Mesendoderm (in vitro differentiated cells): ENCODE measurements at regions not wholly inside any gene's neighbourhood (a gene's known extent, or its start where the extent isn't known, plus 50 kb on each side); places are given as distances from the start of the nearest gene placed in this dataset.

Source experiments
- DNase-seq: peaks from one replicate; pipeline ENCODE4 v3.0.0; 2013
- H2AK5ac ChIP-seq: 2 replicates; pipeline ENCODE4 v1.6.1; 2013; ENCODE audit warnings: low read length, inconsistent platforms
- H2BK120ac ChIP-seq: 2 replicates; pipeline ENCODE4 v1.6.1; 2013; ENCODE audit warnings: low read depth, mild to moderate bottlenecking, low read length, moderate library complexity, mixed read lengths
- H2BK15ac ChIP-seq: replicated peaks from 2 replicates; pipeline ENCODE4 v1.6.1; 2013; ENCODE audit warnings: low read depth, mild to moderate bottlenecking, moderate library complexity
- H2BK5ac ChIP-seq: 2 replicates; pipeline ENCODE4 v1.6.1; 2013; ENCODE audit warnings: low read length, inconsistent platforms
- H3K18ac ChIP-seq: 2 replicates; pipeline ENCODE4 v1.6.1; 2013; ENCODE audit warnings: mild to moderate bottlenecking, low read length, mixed read lengths
- H3K23ac ChIP-seq: one replicate; pipeline ENCODE4 v1.6.1; 2013; ENCODE audit warnings: low read length
- H3K27ac ChIP-seq: 2 replicates; pipeline ENCODE4 v1.5.1; 2013; ENCODE audit warnings: low read depth, mild to moderate bottlenecking, inconsistent platforms, low read length, moderate library complexity
- H3K27me3 ChIP-seq: 2 replicates; pipeline ENCODE4 v1.6.1; 2013; ENCODE audit warnings: low read length, control low read depth, mild to moderate bottlenecking, inconsistent platforms; ENCODE audit not compliant: insufficient read depth, poor library complexity
- H3K36me3 ChIP-seq: 2 replicates; pipeline ENCODE4 v1.6.1; 2013; ENCODE audit warnings: low read length, inconsistent platforms; ENCODE audit not compliant: control insufficient read depth, insufficient read depth
- H3K4ac ChIP-seq: one replicate; pipeline ENCODE4 v1.6.1; 2013; ENCODE audit warnings: low read depth, mild to moderate bottlenecking, low read length, moderate library complexity
- H3K4me1 ChIP-seq: 2 replicates; pipeline ENCODE4 v1.6.1; 2013; ENCODE audit warnings: low read depth, low read length, inconsistent platforms; ENCODE audit not compliant: control insufficient read depth
- H3K4me2 ChIP-seq: 2 replicates; pipeline ENCODE4 v1.6.1; 2013; ENCODE audit warnings: low read length
- H3K4me3 ChIP-seq: 2 replicates; pipeline ENCODE4 v1.5.1; 2013; ENCODE audit warnings: mild to moderate bottlenecking, low read length
- H3K56ac ChIP-seq: one replicate; pipeline ENCODE4 v1.6.1; 2013; ENCODE audit warnings: low read length
- H3K79me1 ChIP-seq: 2 replicates; pipeline ENCODE4 v1.6.1; 2013; ENCODE audit warnings: low read length, inconsistent platforms
- H3K79me2 ChIP-seq: 2 replicates; pipeline ENCODE4 v1.6.1; 2013; ENCODE audit warnings: mild to moderate bottlenecking, low read length; ENCODE audit not compliant: control insufficient read depth, insufficient read depth
- H3K9ac ChIP-seq: 2 replicates; pipeline ENCODE4 v1.6.1; 2013; ENCODE audit warnings: low read length, inconsistent platforms
- H4K5ac ChIP-seq: one replicate; pipeline ENCODE4 v1.6.1; 2013; ENCODE audit warnings: low read length
- H4K8ac ChIP-seq: one replicate; pipeline ENCODE4 v1.6.1; 2013; ENCODE audit warnings: low read depth, mild to moderate bottlenecking, control low read depth, low read length, moderate library complexity
- WGBS: extraction: QIAGEN DNeasy Blood & Tissue Kit; methylation state at CpG from one replicate; pipeline ENCODE4 v1.1.7; 2013; ENCODE audit warnings: low lambda C conversion rate, missing lambda C conversion rate; ENCODE audit not compliant: insufficient coverage; ENCODE audit errors: extremely low coverage; 5-methylcytosine and 5-hydroxymethylcytosine counted together

DNA sequence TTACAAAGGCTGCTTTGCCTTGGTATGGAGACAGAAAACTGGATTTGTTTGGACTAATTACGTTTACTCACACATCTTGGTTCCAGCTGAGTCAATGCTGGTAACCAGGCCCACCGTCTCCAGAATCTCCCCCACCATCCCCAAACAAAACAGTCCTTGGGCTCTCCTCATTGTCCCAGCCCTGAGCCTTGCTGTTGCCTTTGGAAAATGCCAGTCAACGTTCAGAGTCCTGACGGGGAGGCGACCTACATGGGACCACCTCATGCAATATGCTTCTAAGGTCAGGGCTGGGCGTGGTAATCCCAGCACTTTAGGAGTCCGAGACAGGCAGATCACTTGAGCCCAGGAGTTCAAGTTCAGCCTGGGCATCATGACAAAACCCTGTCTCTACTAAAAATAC is 85.2 kb upstream of the IQSEC1 start:
- no peaks in the 10 kb centered on the region for H3K79me2 ChIP-seq
- no peak overlapping the region for H2AK5ac ChIP-seq
- H3K4me2 ChIP-seq: no peak overlapping the region
- no peak overlapping the region for H3K4me3 ChIP-seq
- H3K4ac ChIP-seq: peak overlapping the region; percentile 10
- no peak overlapping the region for H3K23ac ChIP-seq
- H2BK5ac ChIP-seq: peak overlapping the region; percentile 6
- no peak overlapping the region for H2BK120ac ChIP-seq
- H3K27me3 ChIP-seq: no peaks in the 10 kb centered on the region
- H2BK15ac ChIP-seq: no peak overlapping the region
- no peak overlapping the region for H4K5ac ChIP-seq
- H3K18ac ChIP-seq: no peak overlapping the region
- H3K9ac ChIP-seq: no peak overlapping the region
- H4K8ac ChIP-seq: no peak overlapping the region
- H3K27ac ChIP-seq: no peak overlapping the region
- peaks cover 13% of the 10 kb centered on the region for H3K4me1 ChIP-seq
- no peaks in the 10 kb centered on the region for H3K36me3 ChIP-seq
- WGBS: no CpG with 5 or more reads among the region's 7 CpGs
- H3K56ac ChIP-seq: peak overlapping the region; percentile 35
- DNase-seq: no peak
- no peaks in the 10 kb centered on the region for H3K79me1 ChIP-seq

DNA sequence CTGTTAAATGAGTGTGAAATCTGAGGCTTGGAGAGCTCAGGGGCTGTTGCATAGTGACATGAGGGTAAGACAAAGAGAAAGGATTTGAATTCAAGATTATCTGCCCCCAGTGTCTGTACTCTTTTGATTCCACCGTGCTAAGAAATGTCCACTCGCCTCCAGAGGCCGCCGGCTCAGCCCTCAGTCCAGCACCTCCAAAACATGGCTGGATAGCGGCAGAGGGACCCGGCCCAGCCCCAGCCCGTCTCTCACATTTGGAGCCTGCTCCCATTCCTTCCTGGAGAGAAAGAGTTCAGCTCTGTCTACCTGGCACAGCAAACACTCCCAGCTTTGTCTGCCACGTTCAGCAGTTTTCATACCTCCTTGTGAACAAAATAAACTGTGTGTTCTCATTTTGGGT is 84.8 kb upstream of the IQSEC1 start:
- H3K79me1 ChIP-seq: no peaks in the 10 kb centered on the region
- H3K4me3 ChIP-seq: no peak overlapping the region
- no peak overlapping the region for H3K18ac ChIP-seq
- H3K4ac ChIP-seq: peak overlapping the region; percentile 10
- no peak overlapping the region for H4K8ac ChIP-seq
- no peak for DNase-seq
- H2BK5ac ChIP-seq: no peak overlapping the region
- no peak overlapping the region for H3K27ac ChIP-seq
- no peak overlapping the region for H3K4me2 ChIP-seq
- H3K79me2 ChIP-seq: no peaks in the 10 kb centered on the region
- H3K4me1 ChIP-seq: peaks cover 13% of the 10 kb centered on the region
- H3K23ac ChIP-seq: no peak overlapping the region
- H2AK5ac ChIP-seq: no peak overlapping the region
- no peak overlapping the region for H2BK120ac ChIP-seq
- peak overlapping the region; percentile 35 for H3K56ac ChIP-seq
- H3K9ac ChIP-seq: no peak overlapping the region
- H2BK15ac ChIP-seq: no peak overlapping the region
- WGBS: no CpG with 5 or more reads among the region's 8 CpGs
- H3K36me3 ChIP-seq: no peaks in the 10 kb centered on the region
- no peaks in the 10 kb centered on the region for H3K27me3 ChIP-seq
- no peak overlapping the region for H4K5ac ChIP-seq

GRCh38 chr3:13152826-13153710 is 79.8 kb upstream of the IQSEC1 start:
- DNase-seq: no peak
- Histone ChIP-seq H3K18ac (no peak overlapping the region), H3K4me1 (no peaks in the 10 kb centered on the region), H3K9ac (no peak overlapping the region), H3K4me3 (no peak overlapping the region), H2AK5ac (no peak overlapping the region), H3K79me1 (no peaks in the 10 kb centered on the region), H3K79me2 (no peaks in the 10 kb centered on the region), H2BK5ac (no peak overlapping the region), H3K56ac (no peak overlapping the region), H3K27ac (no peak overlapping the region), H3K27me3 (no peaks in the 10 kb centered on the region), H2BK15ac (no peak overlapping the region), H3K4me2 (no peak overlapping the region), H3K23ac (no peak overlapping the region), H4K5ac (no peak overlapping the region), H2BK120ac (no peak overlapping the region), H3K4ac (no peak overlapping the region), H3K36me3 (no peaks in the 10 kb centered on the region), H4K8ac (no peak overlapping the region)
- WGBS: no CpG with 5 or more reads among the region's 11 CpGs

DNA sequence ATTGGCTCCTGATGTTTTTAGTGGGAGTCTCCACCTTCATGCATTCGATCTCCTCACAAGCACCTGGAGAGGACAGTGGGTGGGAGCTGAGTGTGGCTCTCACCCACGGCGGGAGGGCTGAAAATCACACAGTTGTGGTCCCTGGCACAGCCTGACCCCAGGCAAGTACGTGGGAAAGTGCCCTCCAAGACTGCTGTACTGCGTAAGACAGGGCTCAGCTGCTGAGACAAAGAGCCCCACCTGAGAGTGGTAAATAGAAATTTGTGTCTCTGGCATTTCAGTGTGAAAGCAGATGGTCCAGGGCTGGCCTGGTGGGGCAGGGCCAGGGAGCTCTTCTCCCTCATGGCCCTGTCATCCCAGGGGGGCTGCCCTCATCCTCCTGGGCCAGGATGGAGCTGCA is 77.4 kb upstream of the IQSEC1 start:
- Histone ChIP-seq H3K79me1 (no peaks in the 10 kb centered on the region), H3K4ac (no peak overlapping the region), H3K4me1 (no peaks in the 10 kb centered on the region), H2BK5ac (no peak overlapping the region), H3K27ac (no peak overlapping the region), H3K36me3 (no peaks in the 10 kb centered on the region), H2AK5ac (no peak overlapping the region), H3K79me2 (no peaks in the 10 kb centered on the region), H3K4me2 (no peak overlapping the region), H2BK15ac (no peak overlapping the region), H4K8ac (no peak overlapping the region), H2BK120ac (no peak overlapping the region), H3K23ac (no peak overlapping the region), H3K9ac (no peak overlapping the region), H3K56ac (no peak overlapping the region), H4K5ac (no peak overlapping the region), H3K4me3 (no peak overlapping the region), H3K18ac (no peak overlapping the region), H3K27me3 (no peaks in the 10 kb centered on the region)
- no CpG with 5 or more reads among the region's 5 CpGs for WGBS
- DNase-seq: no peak

DNA sequence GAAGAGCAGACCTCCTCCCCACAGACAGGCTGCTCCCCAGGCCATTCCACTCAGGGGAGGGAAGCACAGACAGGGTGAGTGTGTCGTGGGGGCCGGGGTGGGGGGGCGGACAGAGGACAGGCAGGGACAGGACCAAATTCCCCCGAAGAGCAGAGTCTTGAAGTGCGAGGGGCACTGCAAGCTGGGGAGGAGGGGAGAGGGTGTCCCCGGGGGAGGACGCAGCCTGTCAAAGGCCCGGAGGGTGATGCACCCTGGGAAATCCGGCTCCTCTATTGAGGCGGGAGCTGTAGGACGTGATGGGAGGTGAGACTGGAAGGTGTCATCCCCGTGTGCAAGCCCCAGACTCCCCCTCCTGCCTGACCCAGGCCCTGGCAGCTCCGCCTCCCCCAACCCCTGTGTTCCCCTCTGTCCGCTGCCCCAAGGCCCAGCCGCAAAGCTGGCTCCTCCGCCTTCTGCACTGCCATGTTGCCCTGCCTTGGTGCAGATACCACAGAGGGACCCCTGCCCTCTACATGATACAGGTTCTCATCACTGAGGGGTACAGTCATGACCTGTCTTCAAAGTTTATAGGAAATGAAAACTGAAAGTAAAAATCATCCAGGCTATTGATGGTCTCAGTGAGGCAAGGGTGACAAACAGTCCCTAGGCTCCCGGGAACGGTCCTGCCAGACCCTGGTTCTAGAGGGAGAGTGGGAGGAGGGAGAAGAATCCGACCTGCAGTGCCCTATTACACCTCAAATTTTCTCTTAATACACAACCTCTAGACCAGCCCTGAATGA is 76.3 kb upstream of the IQSEC1 start:
- Histone ChIP-seq H3K27me3 (no peaks in the 10 kb centered on the region), H3K4ac (no peak overlapping the region), H3K9ac (no peak overlapping the region), H4K8ac (no peak overlapping the region), H3K36me3 (no peaks in the 10 kb centered on the region), H2AK5ac (no peak overlapping the region), H3K4me3 (no peak overlapping the region), H3K18ac (no peak overlapping the region), H3K27ac (no peak overlapping the region), H3K4me2 (no peak overlapping the region), H3K79me2 (no peaks in the 10 kb centered on the region), H2BK5ac (no peak overlapping the region), H4K5ac (no peak overlapping the region), H3K56ac (no peak overlapping the region), H2BK120ac (no peak overlapping the region), H3K4me1 (no peaks in the 10 kb centered on the region), H2BK15ac (no peak overlapping the region), H3K79me1 (no peaks in the 10 kb centered on the region), H3K23ac (no peak overlapping the region)
- DNase-seq: no peak
- no CpG with 5 or more reads among the region's 19 CpGs for WGBS
